ENCODE measurements at regions not wholly inside any gene's neighbourhood (a gene's known extent, or its start where the extent isn't known, plus 50 kb on each side); places are given as distances from the start of the nearest gene placed in this dataset.

- no peak for DNase-seq (ENCODE audit: low spot score)
These were observed 113.4 kb upstream of the CDK1 start for GRCh38 chr10:60664859-60665258.

GRCh38 chr10:60663850-60664249 lies 114.4 kb upstream of the CDK1 start:
- no peak for DNase-seq (ENCODE audit: low spot score)

- no peak for DNase-seq (ENCODE audit: low spot score)
These were observed 115.2 kb upstream of the CDK1 start for GRCh38 chr10:60662917-60663614.

- no peak for DNase-seq (ENCODE audit: low spot score)
These were observed 116.6 kb upstream of the CDK1 start for GRCh38 chr10:60661637-60662036.

- no peak for DNase-seq (ENCODE audit: low spot score)
These were observed 117.7 kb upstream of the CDK1 start for GRCh38 chr10:60660625-60661024.

GRCh38 chr10:60654813-60655464 lies 123.3 kb upstream of the CDK1 start:
- DNase-seq (ENCODE audit: low spot score) = no peak

GRCh38 chr10:60652628-60653027 lies 125.7 kb upstream of the CDK1 start:
- DNase-seq (ENCODE audit: low spot score) = no peak

GRCh38 chr10:60650378-60650800 lies 127.9 kb upstream of the CDK1 start:
- no peak for DNase-seq (ENCODE audit: low spot score)

- no peak for DNase-seq (ENCODE audit: low spot score)
These were observed 128.5 kb upstream of the CDK1 start for GRCh38 chr10:60649485-60650377.

- no peak for DNase-seq (ENCODE audit: low spot score)
These were observed 129.5 kb upstream of the CDK1 start for GRCh38 chr10:60648761-60649160.

- peak; percentile 87 for DNase-seq (ENCODE audit: low spot score)
These were observed 131.1 kb upstream of the CDK1 start for GRCh38 chr10:60646966-60647796.

- no peak for DNase-seq (ENCODE audit: low spot score)
These were observed 132.3 kb upstream of the CDK1 start for GRCh38 chr10:60645980-60646379.

- DNase-seq (ENCODE audit: low spot score) = no peak
These were observed 133.7 kb upstream of the CDK1 start for GRCh38 chr10:60644436-60645130.

- no peak for DNase-seq (ENCODE audit: low spot score)
These were observed 134.4 kb upstream of the CDK1 start for GRCh38 chr10:60643874-60644273.

GRCh38 chr10:60629332-60629731 lies 148.9 kb upstream of the CDK1 start:
- DNase-seq (ENCODE audit: low spot score) = no peak

GRCh38 chr10:60627778-60628748 lies 150.2 kb upstream of the CDK1 start:
- DNase-seq (ENCODE audit: low spot score) = no peak

- DNase-seq (ENCODE audit: low spot score) = no peak
These were observed 152.2 kb upstream of the CDK1 start for GRCh38 chr10:60626037-60626436.

- no peak for DNase-seq (ENCODE audit: low spot score)
These were observed 154.7 kb upstream of the CDK1 start for GRCh38 chr10:60623627-60624026.

GRCh38 chr10:60621018-60621417 lies 157.3 kb upstream of the CDK1 start:
- no peak for DNase-seq (ENCODE audit: low spot score)

- DNase-seq (ENCODE audit: low spot score) = no peak
These were observed 159.4 kb upstream of the CDK1 start for GRCh38 chr10:60618861-60619260.
